OCI-LY1 (cell line): ENCODE measurements at regions not wholly inside any gene's neighbourhood (a gene's known extent, or its start where the extent isn't known, plus 50 kb on each side); places are given as distances from the start of the nearest gene placed in this dataset.

Experiments used
- EZH2 ChIP-seq: fragments of 200-600 bp; sonication (generic), shearing (Covaris generic); IDR thresholded peaks from 2 replicates; pipeline ENCODE4 v1.8.0; 2017; ENCODE audit warnings: borderline replicate concordance, mixed run types, mild to moderate bottlenecking, antibody characterized with exemption, low read length, moderate library complexity, mixed read lengths
- TF ChIP-seq, protein P1 (sequence below): fragments of 200-600 bp; sonication (generic), shearing (Covaris generic); IDR thresholded peaks from 2 replicates; pipeline ENCODE4 v1.5.1; 2017; ENCODE audit warnings: mild to moderate bottlenecking, antibody characterized with exemption, low read length, moderate library complexity, mixed read lengths

DNA sequence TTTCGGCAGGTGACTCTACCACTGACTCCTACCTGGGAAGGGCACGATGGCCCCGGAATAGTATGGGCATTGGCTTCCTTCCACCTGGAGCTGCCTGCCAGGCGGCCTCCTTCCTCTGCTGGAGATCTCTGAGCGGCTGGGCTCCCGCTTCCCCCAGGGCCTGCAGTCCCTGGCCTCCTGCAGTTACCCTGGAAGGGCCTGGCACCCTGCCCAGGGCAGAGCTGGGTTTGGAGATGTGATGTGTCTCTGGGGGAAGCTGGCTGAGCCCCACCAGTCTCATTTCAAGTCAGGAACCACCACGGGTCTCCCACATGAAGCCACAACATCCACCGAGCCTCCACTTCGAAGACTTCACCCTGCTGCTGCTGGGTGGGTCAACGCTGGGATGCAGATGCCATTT lies 97.9 kb downstream of the IRF8 start:
- TF ChIP-seq, protein P1, sequence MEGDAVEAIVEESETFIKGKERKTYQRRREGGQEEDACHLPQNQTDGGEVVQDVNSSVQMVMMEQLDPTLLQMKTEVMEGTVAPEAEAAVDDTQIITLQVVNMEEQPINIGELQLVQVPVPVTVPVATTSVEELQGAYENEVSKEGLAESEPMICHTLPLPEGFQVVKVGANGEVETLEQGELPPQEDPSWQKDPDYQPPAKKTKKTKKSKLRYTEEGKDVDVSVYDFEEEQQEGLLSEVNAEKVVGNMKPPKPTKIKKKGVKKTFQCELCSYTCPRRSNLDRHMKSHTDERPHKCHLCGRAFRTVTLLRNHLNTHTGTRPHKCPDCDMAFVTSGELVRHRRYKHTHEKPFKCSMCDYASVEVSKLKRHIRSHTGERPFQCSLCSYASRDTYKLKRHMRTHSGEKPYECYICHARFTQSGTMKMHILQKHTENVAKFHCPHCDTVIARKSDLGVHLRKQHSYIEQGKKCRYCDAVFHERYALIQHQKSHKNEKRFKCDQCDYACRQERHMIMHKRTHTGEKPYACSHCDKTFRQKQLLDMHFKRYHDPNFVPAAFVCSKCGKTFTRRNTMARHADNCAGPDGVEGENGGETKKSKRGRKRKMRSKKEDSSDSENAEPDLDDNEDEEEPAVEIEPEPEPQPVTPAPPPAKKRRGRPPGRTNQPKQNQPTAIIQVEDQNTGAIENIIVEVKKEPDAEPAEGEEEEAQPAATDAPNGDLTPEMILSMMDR, result no peak
- no peak for TF ChIP-seq EZH2
